ENCODE measurements at regions not wholly inside any gene's neighbourhood (a gene's known extent, or its start where the extent isn't known, plus 50 kb on each side); places are given as distances from the start of the nearest gene placed in this dataset.

GRCh38 chr14:84262932-84263331, 1267.0 kb upstream of the FLRT2 start:
- no peak for TF ChIP-seq POLR2A (IDR thresholded peaks at IDR 0.05)
- no peak for TF ChIP-seq CTCF (IDR thresholded peaks at IDR 0.05)
- TF ChIP-seq EP300 (IDR thresholded peaks at IDR 0.05): no peak
- no peak for TF ChIP-seq POLR2AphosphoS5 (IDR thresholded peaks at IDR 0.05)

All from sigmoid colon (tissue), 4 donors.